OCI-LY3 (cell line): ENCODE measurements at regions not wholly inside any gene's neighbourhood (a gene's known extent, or its start where the extent isn't known, plus 50 kb on each side); places are given as distances from the start of the nearest gene placed in this dataset.

ENCODE experiments used
- EZH2phosphoT487 ChIP-seq: fragments of 200-600 bp; shearing (Covaris generic); IDR thresholded peaks from 2 replicates; pipeline ENCODE4 v1.6.1; 2018; ENCODE audit warnings: antibody characterized with exemption, mixed run types, low read depth
- TF ChIP-seq, protein P1 (sequence below): fragments of 200-600, 300-600 bp; sonication (generic); IDR thresholded peaks from 2 replicates; pipeline ENCODE4 v1.5.1; 2014; ENCODE audit warnings: antibody characterized with exemption, low read length, low read depth

DNA sequence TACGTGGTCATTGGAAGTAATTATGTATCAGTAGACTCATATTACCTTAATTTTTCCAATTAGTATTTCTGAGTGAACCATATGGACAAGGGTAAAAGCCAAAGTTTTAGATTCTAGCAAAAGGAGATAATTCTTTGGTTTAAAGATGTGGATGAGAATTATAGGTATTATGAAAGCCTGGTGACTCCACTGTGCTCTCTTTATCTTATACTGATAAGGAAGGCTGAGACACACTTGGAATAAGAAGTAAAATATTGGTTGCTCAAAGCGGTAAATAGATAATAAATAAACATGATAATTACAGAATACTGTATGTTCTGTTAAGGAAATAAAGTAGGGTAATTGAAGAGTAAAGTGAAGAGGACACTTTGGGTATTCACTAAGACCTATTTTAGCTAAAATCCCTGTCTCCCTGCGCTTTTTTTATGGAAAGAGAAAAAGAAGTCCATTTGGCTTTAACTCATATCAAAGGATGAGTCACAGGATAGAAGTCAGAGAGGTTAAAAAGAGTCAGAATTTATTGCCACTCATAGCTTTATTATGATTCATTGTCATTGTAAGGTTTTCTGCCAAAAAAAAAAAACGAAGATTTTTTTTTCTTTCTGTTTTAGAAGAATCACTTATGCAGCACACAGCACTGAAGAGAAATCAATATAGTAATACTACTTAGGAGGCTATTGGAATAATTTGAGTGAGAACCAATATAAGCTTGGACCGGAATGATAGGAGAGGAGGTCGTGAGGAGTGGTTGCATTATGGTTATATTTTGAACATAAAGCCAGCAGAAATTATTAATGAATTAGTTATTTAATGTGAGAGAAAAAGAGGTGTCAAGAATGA lies 2463.1 kb downstream of the ARAP2 start:
- TF ChIP-seq, protein P1, sequence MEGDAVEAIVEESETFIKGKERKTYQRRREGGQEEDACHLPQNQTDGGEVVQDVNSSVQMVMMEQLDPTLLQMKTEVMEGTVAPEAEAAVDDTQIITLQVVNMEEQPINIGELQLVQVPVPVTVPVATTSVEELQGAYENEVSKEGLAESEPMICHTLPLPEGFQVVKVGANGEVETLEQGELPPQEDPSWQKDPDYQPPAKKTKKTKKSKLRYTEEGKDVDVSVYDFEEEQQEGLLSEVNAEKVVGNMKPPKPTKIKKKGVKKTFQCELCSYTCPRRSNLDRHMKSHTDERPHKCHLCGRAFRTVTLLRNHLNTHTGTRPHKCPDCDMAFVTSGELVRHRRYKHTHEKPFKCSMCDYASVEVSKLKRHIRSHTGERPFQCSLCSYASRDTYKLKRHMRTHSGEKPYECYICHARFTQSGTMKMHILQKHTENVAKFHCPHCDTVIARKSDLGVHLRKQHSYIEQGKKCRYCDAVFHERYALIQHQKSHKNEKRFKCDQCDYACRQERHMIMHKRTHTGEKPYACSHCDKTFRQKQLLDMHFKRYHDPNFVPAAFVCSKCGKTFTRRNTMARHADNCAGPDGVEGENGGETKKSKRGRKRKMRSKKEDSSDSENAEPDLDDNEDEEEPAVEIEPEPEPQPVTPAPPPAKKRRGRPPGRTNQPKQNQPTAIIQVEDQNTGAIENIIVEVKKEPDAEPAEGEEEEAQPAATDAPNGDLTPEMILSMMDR, result no peak
- TF ChIP-seq EZH2phosphoT487, result no peak
